WTC11 (cell line): ENCODE measurements at regions not wholly inside any gene's neighbourhood (a gene's known extent, or its start where the extent isn't known, plus 50 kb on each side); places are given as distances from the start of the nearest gene placed in this dataset.

ENCODE experiments used
- ATF1 ChIP-seq: sonication (generic); formaldehyde crosslinking; IDR thresholded peaks from 2 replicates; pipeline ENCODE4 v1.8.1; 2023; ENCODE audit warnings: mild to moderate bottlenecking, moderate library complexity, missing genetic modification reagents
- CREM ChIP-seq: sonication (generic); formaldehyde crosslinking; IDR thresholded peaks from 2 replicates; pipeline ENCODE4 v1.8.1; 2022; ENCODE audit warnings: mild to moderate bottlenecking, missing genetic modification reagents, moderate library complexity
- CTCF ChIP-seq: fragments of 200-600 bp; IDR thresholded peaks from 2 replicates; pipeline ENCODE4 v1.8.0; 2022; ENCODE audit warnings: antibody characterized with exemption
- E2F1 ChIP-seq: sonication (generic); formaldehyde crosslinking; IDR thresholded peaks from 2 replicates; pipeline ENCODE4 v1.8.0; 2022; ENCODE audit warnings: mild to moderate bottlenecking, missing genetic modification reagents
- ETV6 ChIP-seq: sonication (generic); formaldehyde crosslinking; IDR thresholded peaks from 2 replicates; pipeline ENCODE4 v1.8.1; 2022; ENCODE audit warnings: mild to moderate bottlenecking, missing genetic modification reagents
- FOXJ3 ChIP-seq: sonication (generic); formaldehyde crosslinking; IDR thresholded peaks from 2 replicates; pipeline ENCODE4 v1.9.0; 2021; ENCODE audit warnings: missing genetic modification reagents, mild to moderate bottlenecking, borderline replicate concordance
- GABPB1 ChIP-seq: sonication (generic); formaldehyde crosslinking; IDR thresholded peaks from 2 replicates; pipeline ENCODE4 v1.8.1; 2023; ENCODE audit warnings: mild to moderate bottlenecking, missing genetic modification reagents
- HMGA2 ChIP-seq: fragments of 250-450 bp; sonication (Bioruptor Pico); IDR thresholded peaks from 2 replicates; pipeline ENCODE4 v1.4.0; 2021; ENCODE audit warnings: mild to moderate bottlenecking, moderate library complexity
- SMAD3 ChIP-seq: sonication (generic); formaldehyde crosslinking; IDR thresholded peaks from 2 replicates; pipeline ENCODE4 v1.8.0; 2022; ENCODE audit warnings: missing genetic modification reagents, mild to moderate bottlenecking, borderline replicate concordance
- SOX15 ChIP-seq: fragments of 250-450 bp; sonication (Bioruptor Pico); IDR thresholded peaks from 2 replicates; pipeline ENCODE4 v1.9.0; 2021; ENCODE audit warnings: mild to moderate bottlenecking
- USF2 ChIP-seq: sonication (generic); formaldehyde crosslinking; IDR thresholded peaks from 2 replicates; pipeline ENCODE4 v1.8.1; 2023; ENCODE audit warnings: mild to moderate bottlenecking, missing genetic modification reagents, moderate library complexity
- ZNF232 ChIP-seq: sonication (generic); formaldehyde crosslinking; IDR thresholded peaks from 2 replicates; pipeline ENCODE4 v1.8.0; 2022; ENCODE audit warnings: mild to moderate bottlenecking, missing genetic modification reagents
- TF ChIP-seq, protein P1 (sequence below): sonication (generic); formaldehyde crosslinking; IDR thresholded peaks from 2 replicates; pipeline ENCODE4 v1.8.1; 2022; ENCODE audit warnings: low read depth, missing genetic modification reagents, borderline replicate concordance

DNA sequence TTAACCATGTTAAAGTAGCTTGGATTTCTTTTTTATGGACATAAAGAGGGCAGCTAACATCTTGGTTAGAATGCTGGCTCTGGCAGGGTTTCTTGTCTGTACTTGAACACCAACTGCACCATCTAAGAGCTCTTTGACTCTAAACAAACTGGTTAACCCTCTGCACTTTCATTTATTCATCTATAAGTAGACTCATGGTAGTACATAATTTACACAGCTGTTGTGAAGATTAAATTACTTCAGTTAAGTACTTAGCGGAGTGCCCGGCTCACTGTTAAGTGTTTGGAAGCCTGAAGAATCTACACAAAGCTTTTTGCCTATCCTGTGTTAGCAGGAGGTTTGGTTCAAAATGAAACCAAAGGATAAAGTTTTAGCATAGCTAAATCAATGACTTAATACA lies 846.2 kb upstream of the API5 start:
- TF ChIP-seq CTCF: no peak
- no peak for TF ChIP-seq ATF1 (CRISPR knock-in tag)
- TF ChIP-seq HMGA2 (CRISPR knock-in tag): no peak
- no peak for TF ChIP-seq ETV6 (CRISPR knock-in tag)
- TF ChIP-seq SOX15 (CRISPR knock-in tag): no peak
- no peak for TF ChIP-seq ZNF232 (CRISPR knock-in tag)
- no peak for TF ChIP-seq FOXJ3 (CRISPR knock-in tag)
- TF ChIP-seq E2F1 (CRISPR knock-in tag): no peak
- no peak for TF ChIP-seq USF2 (CRISPR knock-in tag)
- no peak for TF ChIP-seq SMAD3 (CRISPR knock-in tag)
- TF ChIP-seq GABPB1: no peak
- no peak for TF ChIP-seq CREM (CRISPR knock-in tag)
- TF ChIP-seq, protein P1, sequence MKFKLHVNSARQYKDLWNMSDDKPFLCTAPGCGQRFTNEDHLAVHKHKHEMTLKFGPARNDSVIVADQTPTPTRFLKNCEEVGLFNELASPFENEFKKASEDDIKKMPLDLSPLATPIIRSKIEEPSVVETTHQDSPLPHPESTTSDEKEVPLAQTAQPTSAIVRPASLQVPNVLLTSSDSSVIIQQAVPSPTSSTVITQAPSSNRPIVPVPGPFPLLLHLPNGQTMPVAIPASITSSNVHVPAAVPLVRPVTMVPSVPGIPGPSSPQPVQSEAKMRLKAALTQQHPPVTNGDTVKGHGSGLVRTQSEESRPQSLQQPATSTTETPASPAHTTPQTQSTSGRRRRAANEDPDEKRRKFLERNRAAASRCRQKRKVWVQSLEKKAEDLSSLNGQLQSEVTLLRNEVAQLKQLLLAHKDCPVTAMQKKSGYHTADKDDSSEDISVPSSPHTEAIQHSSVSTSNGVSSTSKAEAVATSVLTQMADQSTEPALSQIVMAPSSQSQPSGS: no peak
